ENCODE measurements at regions not wholly inside any gene's neighbourhood (a gene's known extent, or its start where the extent isn't known, plus 50 kb on each side); places are given as distances from the start of the nearest gene placed in this dataset.

- DNase-seq (ENCODE audit: low read depth), result no peak
Observed at GRCh38 chr4:32429151-32429550, 1709.0 kb downstream of the PCDH7 start.

DNA sequence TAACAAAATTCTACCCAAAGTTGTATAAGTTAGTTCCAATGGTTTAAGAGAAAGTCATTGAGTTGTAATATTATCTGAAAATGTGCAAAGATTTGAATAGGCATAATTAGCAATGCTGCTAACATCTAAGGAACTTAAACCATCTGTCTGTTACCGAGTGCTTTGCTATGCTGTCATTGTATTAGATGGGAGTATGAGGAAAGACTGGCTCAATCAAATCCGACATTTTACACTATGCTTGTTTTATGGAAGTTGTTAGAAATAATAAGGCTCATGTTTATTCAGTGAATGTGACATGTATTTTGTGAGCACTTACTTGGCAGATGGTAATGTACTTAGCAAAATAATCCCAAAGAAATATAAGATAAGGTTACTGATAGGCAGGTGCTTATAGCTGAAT is 1715.1 kb downstream of the PCDH7 start:
- no peak for DNase-seq (ENCODE audit: low read depth)

GRCh38 chr4:32436816-32437215 is 1716.6 kb downstream of the PCDH7 start:
- DNase-seq (ENCODE audit: low read depth), result no peak

GRCh38 chr4:32440391-32440790 is 1720.2 kb downstream of the PCDH7 start:
- DNase-seq (ENCODE audit: low read depth), result no peak

GRCh38 chr4:32454482-32454881 is 1734.3 kb downstream of the PCDH7 start:
- DNase-seq (ENCODE audit: low read depth), result no peak

GRCh38 chr4:32455231-32455630 is 1735.1 kb downstream of the PCDH7 start:
- DNase-seq (ENCODE audit: low read depth), result no peak

DNA sequence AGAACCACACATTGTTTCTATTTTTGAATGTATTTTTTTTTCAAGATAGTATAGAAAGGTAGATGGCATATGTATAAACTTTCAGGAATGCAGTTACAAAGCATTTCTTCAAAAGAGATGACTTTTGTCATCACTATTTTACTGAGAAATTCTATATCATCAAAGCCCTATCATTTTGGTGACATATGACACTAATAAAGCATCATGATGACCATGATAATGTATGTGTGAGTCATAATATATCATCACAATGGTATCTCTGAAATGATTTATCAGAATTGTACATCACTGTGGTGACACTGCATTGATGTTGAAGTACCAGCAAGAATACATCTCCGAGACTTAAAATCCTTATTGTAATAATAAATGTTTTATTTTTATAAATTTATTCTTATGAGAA is 1740.8 kb downstream of the PCDH7 start:
- DNase-seq (ENCODE audit: low read depth), result peak; percentile 0

GRCh38 chr4:32462944-32463343 is 1742.8 kb downstream of the PCDH7 start:
- peak; percentile 4 for DNase-seq (ENCODE audit: low read depth)

DNA sequence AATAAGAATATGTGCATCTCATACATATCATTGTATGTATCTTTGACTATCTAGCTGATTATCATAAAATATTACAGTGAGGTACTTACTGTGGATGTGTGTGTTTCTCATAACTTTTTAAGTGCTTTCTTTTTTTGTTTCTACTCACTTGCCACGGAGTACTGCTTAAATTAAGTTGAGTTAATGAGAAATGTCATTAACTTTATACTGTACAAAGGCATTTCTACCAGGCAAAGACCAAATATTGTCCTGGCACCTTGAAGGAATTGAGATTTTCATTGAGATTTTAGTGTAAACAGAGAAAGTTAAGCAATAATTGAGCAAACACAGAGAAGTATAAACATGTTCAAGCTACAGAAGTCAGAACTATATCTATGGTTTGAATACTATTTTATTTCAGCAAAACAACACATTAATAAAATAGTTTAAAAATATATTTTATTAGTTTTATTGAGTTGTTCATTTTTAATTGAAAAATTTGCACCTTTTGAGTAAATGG is 1750.0 kb downstream of the PCDH7 start:
- DNase-seq (ENCODE audit: low read depth), result no peak

- no peak for DNase-seq (ENCODE audit: low read depth)
Observed at GRCh38 chr4:32472918-32473317, 1752.7 kb downstream of the PCDH7 start.

GRCh38 chr4:32475710-32476109 is 1755.5 kb downstream of the PCDH7 start:
- DNase-seq (ENCODE audit: low read depth), result no peak

- no peak for DNase-seq (ENCODE audit: low read depth)
Observed at GRCh38 chr4:32477518-32477917, 1757.3 kb downstream of the PCDH7 start.

DNA sequence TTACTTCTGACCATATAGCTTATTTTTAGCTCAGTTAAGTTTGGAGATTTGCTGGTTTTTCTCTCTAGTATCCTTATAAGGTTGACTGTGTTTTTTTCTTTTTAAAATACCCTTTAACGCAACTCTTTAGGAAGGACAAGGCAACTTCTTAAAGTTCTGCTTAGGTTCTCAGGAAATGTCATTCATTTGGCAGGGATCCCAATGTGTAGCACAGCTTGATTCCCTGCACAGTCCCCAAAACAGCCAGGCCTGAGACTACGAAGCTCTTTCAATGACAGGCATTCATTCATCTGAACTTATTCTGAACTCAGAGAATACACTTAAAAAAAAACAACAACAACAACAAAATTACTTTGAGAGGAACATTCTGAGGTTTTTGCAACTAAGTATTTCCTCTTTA is 1765.8 kb downstream of the PCDH7 start:
- DNase-seq (ENCODE audit: low read depth), result no peak

DNA sequence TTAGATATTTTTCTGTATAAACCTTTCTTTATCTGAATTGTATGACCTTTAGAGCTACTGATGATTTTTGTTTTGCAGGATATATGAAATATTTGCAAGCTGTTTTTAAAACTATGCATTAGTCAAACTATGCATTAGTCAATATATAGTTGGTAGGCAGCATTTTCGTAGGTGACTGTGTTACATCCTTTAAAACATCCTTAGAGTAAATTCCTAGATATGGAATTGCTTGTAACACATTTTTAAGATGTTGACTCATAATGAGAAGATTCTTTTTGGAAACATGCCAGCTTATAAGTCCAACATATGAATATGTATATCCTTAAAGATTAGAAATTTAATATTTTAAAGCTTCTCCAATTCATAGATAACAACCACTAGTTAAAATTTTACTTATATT is 1768.5 kb downstream of the PCDH7 start:
- peak; percentile 80 for DNase-seq (ENCODE audit: low read depth)

- DNase-seq (ENCODE audit: low read depth), result peak; percentile 87
Observed at GRCh38 chr4:32499171-32499570, 1779.0 kb downstream of the PCDH7 start.

GRCh38 chr4:32503241-32503640 is 1783.1 kb downstream of the PCDH7 start:
- DNase-seq (ENCODE audit: low read depth), result no peak

GRCh38 chr4:32506067-32506466 is 1785.9 kb downstream of the PCDH7 start:
- no peak for DNase-seq (ENCODE audit: low read depth)

DNA sequence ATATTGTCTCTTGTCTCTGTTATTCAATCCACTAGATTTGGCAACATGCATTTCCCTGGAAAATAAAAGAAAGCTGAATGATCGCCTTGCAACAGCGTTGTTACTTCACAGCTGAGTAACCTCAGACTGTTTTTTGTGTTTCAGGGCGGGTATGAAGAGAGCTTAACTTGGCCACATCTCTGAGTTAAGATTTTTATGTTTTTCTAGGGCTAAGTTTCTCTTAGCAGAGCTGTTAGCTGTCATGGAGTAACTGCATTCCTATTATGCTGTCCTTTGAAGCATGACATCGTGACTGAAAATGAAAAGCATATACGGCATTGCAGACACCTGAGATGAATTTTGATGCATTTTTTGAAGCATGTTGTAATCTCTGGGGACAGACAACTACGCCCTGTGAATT is 1798.9 kb downstream of the PCDH7 start:
- DNase-seq (ENCODE audit: low read depth), result no peak

DNA sequence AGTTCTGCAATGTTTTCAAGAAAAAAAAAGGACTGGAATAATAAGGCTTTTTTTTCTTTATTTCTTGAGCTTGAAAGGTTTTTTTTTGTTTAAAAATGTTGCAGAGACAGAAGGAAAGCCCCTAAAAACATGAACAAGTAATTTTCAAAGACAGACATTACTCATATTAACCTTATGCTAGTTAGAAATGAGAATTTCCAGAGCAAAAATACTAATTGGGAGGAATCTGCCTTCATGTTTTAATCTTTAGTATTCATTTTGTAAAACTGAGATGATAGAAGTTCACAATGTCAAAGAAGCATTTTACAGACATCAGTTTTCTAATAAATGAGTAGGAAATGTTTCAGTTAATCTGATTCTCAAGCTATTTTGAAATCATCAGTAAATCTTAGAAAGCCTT is 1805.3 kb downstream of the PCDH7 start:
- no peak for DNase-seq (ENCODE audit: low read depth)

GRCh38 chr4:32544846-32545245 is 1824.7 kb downstream of the PCDH7 start:
- no peak for DNase-seq (ENCODE audit: low read depth)

DNA sequence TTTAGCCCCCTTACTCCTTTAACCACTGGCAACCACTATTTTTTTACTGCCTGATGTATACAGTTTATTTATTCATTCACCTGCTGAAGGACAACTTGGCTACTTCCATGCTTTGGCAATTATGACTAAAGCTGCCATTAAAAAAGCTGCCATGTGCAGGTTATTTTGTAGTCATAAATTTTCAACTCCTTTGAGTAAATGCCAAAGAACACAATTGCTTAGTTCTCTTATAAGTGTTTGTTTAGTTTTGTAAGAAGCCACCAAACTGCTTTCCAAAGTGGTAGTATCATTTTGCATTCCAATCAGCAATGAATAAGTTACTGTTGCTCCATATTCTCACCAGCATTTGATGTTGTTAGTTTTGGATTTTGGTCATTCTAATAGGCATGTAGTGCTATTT is 1831.8 kb downstream of the PCDH7 start:
- no peak for DNase-seq (ENCODE audit: low read depth)

DNA sequence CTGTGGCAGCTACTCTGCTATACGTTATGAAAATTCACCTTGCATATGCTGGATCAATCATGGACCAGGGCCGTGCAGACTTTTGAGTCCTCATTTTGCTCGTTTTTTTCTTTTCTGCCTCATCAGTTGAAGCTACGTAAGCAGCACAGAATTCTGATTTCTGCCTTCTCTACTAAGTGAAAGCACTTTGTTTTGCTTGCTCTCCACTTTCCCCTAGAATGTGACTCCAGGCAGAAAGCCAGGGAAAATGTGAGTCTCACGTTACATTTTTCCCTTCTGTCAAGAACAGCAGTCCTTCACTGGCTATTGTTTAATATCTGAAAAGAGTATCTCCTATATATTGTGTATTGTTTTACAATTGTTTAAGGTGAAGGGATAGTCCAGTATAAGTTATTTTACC is 1840.1 kb downstream of the PCDH7 start:
- no peak for DNase-seq (ENCODE audit: low read depth)

GRCh38 chr4:32562010-32562409 is 1841.8 kb downstream of the PCDH7 start:
- DNase-seq (ENCODE audit: low read depth), result no peak

GRCh38 chr4:32564626-32565025 is 1844.5 kb downstream of the PCDH7 start:
- DNase-seq (ENCODE audit: low read depth), result no peak

- DNase-seq (ENCODE audit: low read depth), result no peak
Observed at GRCh38 chr4:32569861-32570260, 1849.7 kb downstream of the PCDH7 start.

All from HS-5 (cell line).